DND-41 (cell line): ENCODE measurements at regions not wholly inside any gene's neighbourhood (a gene's known extent, or its start where the extent isn't known, plus 50 kb on each side); places are given as distances from the start of the nearest gene placed in this dataset.

Experiments used
- CTCF ChIP-seq: IDR thresholded peaks from 2 replicates; pipeline ENCODE4 v1.5.1; 2012; ENCODE audit warnings: borderline replicate concordance, low read length, moderate library complexity, mild to moderate bottlenecking; ENCODE audit not compliant: poor library complexity, severe bottlenecking; ENCODE audit errors: extremely low read depth
- EZH2 ChIP-seq: IDR thresholded peaks from 3 replicates; pipeline ENCODE4 v1.6.1; 2012; ENCODE audit warnings: borderline replicate concordance, low read depth, mild to moderate bottlenecking, moderate library complexity, low read length, inconsistent platforms; ENCODE audit not compliant: severe bottlenecking

GRCh38 chr9:135413461-135413860 is 66.1 kb upstream of the PPP1R26 start:
- no peak for TF ChIP-seq CTCF
- TF ChIP-seq EZH2 = no peak
